ENCODE measurements at regions not wholly inside any gene's neighbourhood (a gene's known extent, or its start where the extent isn't known, plus 50 kb on each side); places are given as distances from the start of the nearest gene placed in this dataset.

DNA sequence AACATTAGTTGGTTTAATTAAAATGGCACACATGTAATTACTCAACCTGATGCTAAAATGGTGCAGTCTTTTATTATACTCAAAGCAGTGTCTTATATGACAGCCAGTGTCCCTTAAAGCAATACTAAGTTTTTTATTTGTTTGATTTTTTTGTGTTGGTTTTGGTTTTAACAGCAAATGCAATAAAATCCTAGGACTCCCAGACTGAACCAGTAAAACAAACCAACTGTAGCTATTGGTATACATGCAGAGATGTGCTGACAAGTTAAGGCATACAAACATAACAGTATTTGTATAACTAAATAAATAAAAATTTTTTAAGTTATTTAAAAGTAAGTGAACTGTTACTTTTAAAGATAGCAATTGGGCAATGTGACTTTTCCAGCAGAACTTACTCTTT is 387.7 kb downstream of the RND3 start:
- TF ChIP-seq, protein P1, sequence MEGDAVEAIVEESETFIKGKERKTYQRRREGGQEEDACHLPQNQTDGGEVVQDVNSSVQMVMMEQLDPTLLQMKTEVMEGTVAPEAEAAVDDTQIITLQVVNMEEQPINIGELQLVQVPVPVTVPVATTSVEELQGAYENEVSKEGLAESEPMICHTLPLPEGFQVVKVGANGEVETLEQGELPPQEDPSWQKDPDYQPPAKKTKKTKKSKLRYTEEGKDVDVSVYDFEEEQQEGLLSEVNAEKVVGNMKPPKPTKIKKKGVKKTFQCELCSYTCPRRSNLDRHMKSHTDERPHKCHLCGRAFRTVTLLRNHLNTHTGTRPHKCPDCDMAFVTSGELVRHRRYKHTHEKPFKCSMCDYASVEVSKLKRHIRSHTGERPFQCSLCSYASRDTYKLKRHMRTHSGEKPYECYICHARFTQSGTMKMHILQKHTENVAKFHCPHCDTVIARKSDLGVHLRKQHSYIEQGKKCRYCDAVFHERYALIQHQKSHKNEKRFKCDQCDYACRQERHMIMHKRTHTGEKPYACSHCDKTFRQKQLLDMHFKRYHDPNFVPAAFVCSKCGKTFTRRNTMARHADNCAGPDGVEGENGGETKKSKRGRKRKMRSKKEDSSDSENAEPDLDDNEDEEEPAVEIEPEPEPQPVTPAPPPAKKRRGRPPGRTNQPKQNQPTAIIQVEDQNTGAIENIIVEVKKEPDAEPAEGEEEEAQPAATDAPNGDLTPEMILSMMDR (IDR thresholded peaks at IDR 0.05; ENCODE audit: extremely low read depth in 1 of 2, insufficient read depth in 1 of 2, low read depth in 1 of 2, low read length in 2 of 2): no peak
- TF ChIP-seq EZH2 (IDR thresholded peaks at IDR 0.05; ENCODE audit: borderline replicate concordance, low read depth, low read length, severe bottlenecking) (no peak), POLR2A (IDR thresholded peaks at IDR 0.05; ENCODE audit: low read depth, low read length) (no peak), POLR2AphosphoS5 (IDR thresholded peaks at IDR 0.05; ENCODE audit: insufficient read depth, low read depth, low read length) (no peak), FOS (IDR thresholded peaks at IDR 0.05; ENCODE audit: borderline replicate concordance, insufficient read depth, low read length) (no peak), GATA2 (IDR thresholded peaks at IDR 0.05; ENCODE audit: insufficient read depth, insufficient read length, low read depth, low read length) (no peak), MYC (IDR thresholded peaks at IDR 0.05; ENCODE audit: low read depth, low read length) (no peak)
